ENCODE measurements at regions not wholly inside any gene's neighbourhood (a gene's known extent, or its start where the extent isn't known, plus 50 kb on each side); places are given as distances from the start of the nearest gene placed in this dataset.

GRCh38 chr5:4939042-4939781, 200.9 kb upstream of the ADAMTS16 start:
- Mint-ChIP-seq H3K4me3 (no peak overlapping the region), H3K9me3 (no peaks in the 10 kb centered on the region), H3K27me3 (no peaks in the 10 kb centered on the region), H3K27ac (no peak overlapping the region), H3K36me3 (ENCODE audit: low read depth) (no peaks in the 10 kb centered on the region), H3K4me1 (no peaks in the 10 kb centered on the region)
- DNase-seq, result no peak
- TF ChIP-seq CTCF (IDR thresholded peaks at IDR 0.05), result no peak
- POLR2A ChIA-PET, result no interaction called here
- CTCF ChIA-PET, result no interaction called here
- intact Hi-C loops (cut with micrococcal nuclease), result no loop called here
- ATAC-seq (ENCODE audit: low read depth), result no peak

DNA sequence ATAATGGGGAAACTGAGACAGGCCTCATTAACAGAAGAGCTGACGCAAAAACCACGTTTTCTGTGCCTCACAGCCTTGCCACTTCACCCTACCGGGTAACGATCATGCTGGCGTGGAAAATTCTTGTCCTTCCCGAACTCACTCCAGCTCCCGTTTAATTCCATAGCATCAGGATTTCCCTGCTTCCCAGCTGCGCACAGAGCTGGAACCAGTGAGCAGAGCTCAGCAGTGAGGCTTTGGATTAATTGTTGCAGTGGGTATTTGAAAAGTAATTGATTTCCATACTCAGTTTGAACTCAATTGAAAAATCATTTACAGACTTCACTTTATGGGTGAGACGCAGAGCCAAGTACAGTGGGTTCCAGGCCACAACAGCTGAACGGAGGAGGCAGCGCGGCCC, 199.0 kb upstream of the ADAMTS16 start:
- Mint-ChIP-seq H3K4me1 (no peaks in the 10 kb centered on the region), H3K36me3 (ENCODE audit: low read depth) (no peaks in the 10 kb centered on the region), H3K27ac (no peak overlapping the region), H3K9me3 (no peaks in the 10 kb centered on the region), H3K27me3 (no peaks in the 10 kb centered on the region), H3K4me3 (no peak overlapping the region)
- DNase-seq (no peak), ATAC-seq (ENCODE audit: low read depth) (no peak)
- intact Hi-C loops (cut with micrococcal nuclease), result no loop called here
- no peak for TF ChIP-seq CTCF (IDR thresholded peaks at IDR 0.05)
- CTCF ChIA-PET, result no interaction called here
- POLR2A ChIA-PET, result no interaction called here

- TF ChIP-seq CTCF (IDR thresholded peaks at IDR 0.05), result peak; percentile 27
- Mint-ChIP-seq H3K9me3 (no peaks in the 10 kb centered on the region), H3K4me1 (no peaks in the 10 kb centered on the region), H3K27me3 (no peaks in the 10 kb centered on the region), H3K4me3 (no peak overlapping the region), H3K36me3 (ENCODE audit: low read depth) (no peaks in the 10 kb centered on the region), H3K27ac (no peak overlapping the region)
- no peak for DNase-seq
- no peak for ATAC-seq (ENCODE audit: low read depth)
- ChIA-PET POLR2A (no interaction called here), CTCF (no interaction called here)
- intact Hi-C loops (cut with micrococcal nuclease), result no loop called here
These were observed 197.9 kb upstream of the ADAMTS16 start for GRCh38 chr5:4941957-4942830.

DNA sequence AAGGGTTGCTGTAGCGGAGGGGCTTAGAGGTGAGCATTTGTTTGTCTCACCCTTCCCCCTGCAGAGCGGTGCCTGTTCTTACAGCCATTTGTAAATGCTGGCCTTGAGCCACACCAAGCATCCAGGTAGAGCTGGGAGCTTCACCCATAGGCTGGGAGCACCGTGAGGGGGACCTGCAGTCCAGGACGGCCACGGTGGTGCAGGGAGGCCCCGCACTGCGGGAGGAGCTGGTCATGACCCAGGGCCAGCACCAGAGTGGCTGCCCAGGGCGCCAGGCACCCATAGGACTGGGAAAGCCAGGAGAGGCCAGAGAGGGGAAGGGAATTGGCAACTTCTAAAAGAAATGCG, 197.3 kb upstream of the ADAMTS16 start:
- intact Hi-C loops (cut with micrococcal nuclease), result no loop called here
- no peak overlapping the region for H3K27ac Mint-ChIP-seq

More for the DNA sequence above, 197.3 kb upstream of the ADAMTS16 start:
- Mint-ChIP-seq H3K4me3 (no peak overlapping the region), H3K36me3 (ENCODE audit: low read depth) (no peaks in the 10 kb centered on the region), H3K4me1 (no peaks in the 10 kb centered on the region), H3K27me3 (no peaks in the 10 kb centered on the region), H3K9me3 (no peaks in the 10 kb centered on the region)
- ChIA-PET POLR2A (no interaction called here), CTCF (no interaction called here)
- DNase-seq (no peak), ATAC-seq (ENCODE audit: low read depth) (no peak)
- TF ChIP-seq CTCF (IDR thresholded peaks at IDR 0.05), result no peak

Measured in activated B cell treated with CpG ODN at 0.5 μM for 24 hours (primary cell).